ENCODE measurements at regions not wholly inside any gene's neighbourhood (a gene's known extent, or its start where the extent isn't known, plus 50 kb on each side); places are given as distances from the start of the nearest gene placed in this dataset.

DNA sequence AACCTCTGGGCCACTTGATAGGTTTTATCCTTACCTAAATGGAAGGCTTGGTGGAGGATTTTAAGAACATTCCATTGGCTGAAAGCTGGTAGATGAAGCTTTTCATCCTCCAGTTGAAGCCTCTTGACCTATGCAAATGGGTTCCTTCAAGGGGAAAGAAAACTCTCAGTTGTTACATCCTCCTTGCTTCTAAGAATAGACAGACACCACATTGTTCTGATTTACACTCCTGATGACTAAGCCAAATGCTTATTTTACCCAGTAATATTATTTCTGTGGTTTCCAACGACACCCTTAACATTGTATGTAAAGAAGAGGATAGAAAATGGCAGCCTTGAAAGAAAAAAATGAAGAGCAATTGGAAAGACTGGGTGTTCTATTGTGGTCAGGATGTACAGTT lies 480.5 kb downstream of the OTOL1 start:
- no peaks in the 10 kb centered on the region for H3K36me3 Mint-ChIP-seq (ENCODE audit: low read depth, unreplicated experiment)
- H3K27me3 Mint-ChIP-seq (ENCODE audit: unreplicated experiment): no peaks in the 10 kb centered on the region
- no peaks in the 10 kb centered on the region for H3K9me3 Mint-ChIP-seq (ENCODE audit: unreplicated experiment)
- no peak for DNase-seq (ENCODE audit: low spot score)
- H3K4me3 Mint-ChIP-seq (ENCODE audit: unreplicated experiment): no peak overlapping the region
- no peak overlapping the region for H3K27ac Mint-ChIP-seq (ENCODE audit: unreplicated experiment)
- TF ChIP-seq, protein P1, sequence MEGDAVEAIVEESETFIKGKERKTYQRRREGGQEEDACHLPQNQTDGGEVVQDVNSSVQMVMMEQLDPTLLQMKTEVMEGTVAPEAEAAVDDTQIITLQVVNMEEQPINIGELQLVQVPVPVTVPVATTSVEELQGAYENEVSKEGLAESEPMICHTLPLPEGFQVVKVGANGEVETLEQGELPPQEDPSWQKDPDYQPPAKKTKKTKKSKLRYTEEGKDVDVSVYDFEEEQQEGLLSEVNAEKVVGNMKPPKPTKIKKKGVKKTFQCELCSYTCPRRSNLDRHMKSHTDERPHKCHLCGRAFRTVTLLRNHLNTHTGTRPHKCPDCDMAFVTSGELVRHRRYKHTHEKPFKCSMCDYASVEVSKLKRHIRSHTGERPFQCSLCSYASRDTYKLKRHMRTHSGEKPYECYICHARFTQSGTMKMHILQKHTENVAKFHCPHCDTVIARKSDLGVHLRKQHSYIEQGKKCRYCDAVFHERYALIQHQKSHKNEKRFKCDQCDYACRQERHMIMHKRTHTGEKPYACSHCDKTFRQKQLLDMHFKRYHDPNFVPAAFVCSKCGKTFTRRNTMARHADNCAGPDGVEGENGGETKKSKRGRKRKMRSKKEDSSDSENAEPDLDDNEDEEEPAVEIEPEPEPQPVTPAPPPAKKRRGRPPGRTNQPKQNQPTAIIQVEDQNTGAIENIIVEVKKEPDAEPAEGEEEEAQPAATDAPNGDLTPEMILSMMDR (IDR thresholded peaks at IDR 0.05; ENCODE audit: unreplicated experiment): no peak
- no peaks in the 10 kb centered on the region for H3K4me1 Mint-ChIP-seq (ENCODE audit: unreplicated experiment)

DNA sequence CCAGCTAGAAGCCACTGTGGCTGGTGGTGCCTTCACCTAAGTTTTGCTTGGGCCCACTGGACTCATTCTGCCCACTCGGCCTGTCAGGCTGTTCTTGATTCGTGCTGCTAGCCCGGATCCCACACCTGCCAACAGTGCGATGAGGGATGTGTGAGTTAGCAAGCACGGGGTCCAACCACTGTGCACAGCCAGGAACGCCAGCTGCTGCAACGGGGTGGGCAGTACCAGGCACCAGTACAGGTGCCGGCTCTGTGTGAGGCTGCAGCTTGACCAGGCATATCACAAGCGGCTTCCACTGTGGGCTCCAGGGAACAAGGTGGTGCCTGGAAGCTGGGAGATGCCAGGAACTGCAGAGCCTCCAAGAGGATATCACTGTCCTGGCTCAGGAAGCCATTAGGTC lies 481.2 kb downstream of the OTOL1 start:
- no peak overlapping the region for H3K27ac Mint-ChIP-seq (ENCODE audit: unreplicated experiment)
- no peak for DNase-seq (ENCODE audit: low spot score)
- H3K4me1 Mint-ChIP-seq (ENCODE audit: unreplicated experiment): no peaks in the 10 kb centered on the region
- no peaks in the 10 kb centered on the region for H3K27me3 Mint-ChIP-seq (ENCODE audit: unreplicated experiment)
- no peaks in the 10 kb centered on the region for H3K36me3 Mint-ChIP-seq (ENCODE audit: low read depth, unreplicated experiment)
- TF ChIP-seq, protein P1 (IDR thresholded peaks at IDR 0.05; ENCODE audit: unreplicated experiment): no peak
- no peaks in the 10 kb centered on the region for H3K9me3 Mint-ChIP-seq (ENCODE audit: unreplicated experiment)
- no peak overlapping the region for H3K4me3 Mint-ChIP-seq (ENCODE audit: unreplicated experiment)

DNA sequence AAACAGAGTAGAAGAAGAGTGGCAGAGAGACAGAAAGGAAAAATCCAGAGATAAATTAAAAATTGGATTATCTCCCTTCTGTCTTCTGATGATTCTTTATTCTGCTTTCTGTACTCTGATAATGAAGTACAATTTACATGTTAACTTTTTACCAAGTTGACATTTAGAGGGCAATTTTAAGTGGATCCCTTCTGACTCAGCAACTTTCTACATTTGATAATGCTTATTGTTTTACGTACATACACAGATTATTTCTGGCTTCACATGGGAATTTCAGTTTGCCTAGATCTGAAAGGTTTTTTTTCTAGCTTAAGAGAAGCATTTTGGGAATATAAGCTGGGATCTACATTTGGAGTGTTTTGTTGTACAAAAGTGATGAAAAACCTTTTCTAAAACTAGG lies 491.3 kb downstream of the OTOL1 start:
- H3K9me3 Mint-ChIP-seq (ENCODE audit: unreplicated experiment): no peaks in the 10 kb centered on the region

DNA sequence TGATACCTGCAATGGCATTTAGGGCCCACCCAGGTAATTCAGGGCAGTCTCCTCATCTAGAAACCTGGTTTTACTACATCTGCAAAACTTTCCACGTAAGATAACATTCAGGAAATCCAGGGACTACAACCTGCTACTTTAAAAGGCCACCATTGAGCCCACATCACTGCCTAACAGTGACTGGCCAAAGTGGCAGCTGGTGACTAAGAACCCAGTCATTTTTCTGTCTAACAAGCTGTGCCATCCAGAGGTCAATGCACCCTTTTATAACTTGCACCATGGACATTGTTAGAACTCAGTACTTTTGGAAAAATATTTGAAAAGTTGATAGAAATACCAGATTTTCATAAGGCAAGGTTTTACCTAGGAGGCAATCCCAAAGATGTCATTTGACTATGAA lies 492.4 kb downstream of the OTOL1 start:
- TF ChIP-seq, protein P1 (IDR thresholded peaks at IDR 0.05; ENCODE audit: unreplicated experiment): no peak
- Mint-ChIP-seq H3K36me3 (ENCODE audit: low read depth, unreplicated experiment) (no peaks in the 10 kb centered on the region), H3K27ac (ENCODE audit: unreplicated experiment) (no peak overlapping the region), H3K27me3 (ENCODE audit: unreplicated experiment) (no peaks in the 10 kb centered on the region), H3K4me3 (ENCODE audit: unreplicated experiment) (no peak overlapping the region), H3K9me3 (ENCODE audit: unreplicated experiment) (no peaks in the 10 kb centered on the region), H3K4me1 (ENCODE audit: unreplicated experiment) (no peaks in the 10 kb centered on the region)
- DNase-seq (ENCODE audit: low spot score): no peak

More for the DNA sequence above, 491.3 kb downstream of the OTOL1 start:
- H3K27me3 Mint-ChIP-seq (ENCODE audit: unreplicated experiment): no peaks in the 10 kb centered on the region
- H3K4me3 Mint-ChIP-seq (ENCODE audit: unreplicated experiment): no peak overlapping the region
- no peak for DNase-seq (ENCODE audit: low spot score)
- H3K4me1 Mint-ChIP-seq (ENCODE audit: unreplicated experiment): no peaks in the 10 kb centered on the region
- TF ChIP-seq, protein P1 (IDR thresholded peaks at IDR 0.05; ENCODE audit: unreplicated experiment): no peak
- H3K27ac Mint-ChIP-seq (ENCODE audit: unreplicated experiment): no peak overlapping the region
- no peaks in the 10 kb centered on the region for H3K36me3 Mint-ChIP-seq (ENCODE audit: low read depth, unreplicated experiment)

DNA sequence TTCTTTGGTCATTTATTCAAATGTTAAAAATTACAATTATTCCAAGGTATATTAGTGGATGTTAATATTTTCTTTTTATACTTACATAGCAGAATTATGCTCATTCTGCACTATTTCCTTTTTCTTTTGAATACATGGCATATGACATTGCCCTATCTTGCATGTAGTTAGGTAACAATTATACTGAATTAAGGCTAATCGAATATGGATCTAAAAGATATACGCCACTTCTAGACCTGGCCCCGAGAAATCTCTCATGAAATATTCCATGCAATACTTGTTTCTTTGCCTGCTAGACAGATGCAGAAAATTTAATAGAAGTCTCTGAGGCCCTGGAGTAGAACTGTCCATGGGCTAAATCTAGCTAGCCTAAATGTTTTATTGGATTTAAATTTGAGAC lies 493.4 kb downstream of the OTOL1 start:
- Mint-ChIP-seq H3K9me3 (ENCODE audit: unreplicated experiment) (no peaks in the 10 kb centered on the region), H3K36me3 (ENCODE audit: low read depth, unreplicated experiment) (no peaks in the 10 kb centered on the region), H3K27ac (ENCODE audit: unreplicated experiment) (no peak overlapping the region), H3K4me3 (ENCODE audit: unreplicated experiment) (no peak overlapping the region), H3K27me3 (ENCODE audit: unreplicated experiment) (no peaks in the 10 kb centered on the region), H3K4me1 (ENCODE audit: unreplicated experiment) (no peaks in the 10 kb centered on the region)
- TF ChIP-seq, protein P1 (IDR thresholded peaks at IDR 0.05; ENCODE audit: unreplicated experiment): no peak
- no peak for DNase-seq (ENCODE audit: low spot score)
